ENCODE measurements at regions not wholly inside any gene's neighbourhood (a gene's known extent, or its start where the extent isn't known, plus 50 kb on each side); places are given as distances from the start of the nearest gene placed in this dataset.

DNA sequence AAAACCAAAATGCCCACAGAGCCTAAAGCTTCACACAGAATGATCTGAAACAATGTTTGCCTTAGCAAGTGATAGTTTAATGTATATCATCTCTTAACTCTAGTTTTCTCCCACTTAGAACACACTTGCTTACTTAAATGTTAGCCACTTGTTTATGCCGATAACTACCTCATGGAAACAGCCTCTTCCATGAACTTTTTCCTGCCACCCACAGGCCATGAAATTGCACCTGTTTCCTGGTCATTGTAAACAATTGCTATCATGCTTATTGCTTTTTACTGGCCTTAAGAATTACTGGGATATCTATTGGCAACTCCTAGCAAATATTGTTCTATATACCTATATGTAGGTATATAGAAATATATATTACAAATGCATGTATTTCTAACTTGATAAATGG, 231.1 kb downstream of the HDGFL1 start:
- TF ChIP-seq ZNF501 (tag by site-specific recombination; IDR thresholded peaks at IDR 0.05): no peak
- TF ChIP-seq ZNF274 (IDR thresholded peaks at IDR 0.05; ENCODE audit: low read length): no peak
- no peak for TF ChIP-seq ZNF274 (tag by site-specific recombination; IDR thresholded peaks at IDR 0.05; ENCODE audit: borderline replicate concordance)
- TF ChIP-seq, protein P1, sequence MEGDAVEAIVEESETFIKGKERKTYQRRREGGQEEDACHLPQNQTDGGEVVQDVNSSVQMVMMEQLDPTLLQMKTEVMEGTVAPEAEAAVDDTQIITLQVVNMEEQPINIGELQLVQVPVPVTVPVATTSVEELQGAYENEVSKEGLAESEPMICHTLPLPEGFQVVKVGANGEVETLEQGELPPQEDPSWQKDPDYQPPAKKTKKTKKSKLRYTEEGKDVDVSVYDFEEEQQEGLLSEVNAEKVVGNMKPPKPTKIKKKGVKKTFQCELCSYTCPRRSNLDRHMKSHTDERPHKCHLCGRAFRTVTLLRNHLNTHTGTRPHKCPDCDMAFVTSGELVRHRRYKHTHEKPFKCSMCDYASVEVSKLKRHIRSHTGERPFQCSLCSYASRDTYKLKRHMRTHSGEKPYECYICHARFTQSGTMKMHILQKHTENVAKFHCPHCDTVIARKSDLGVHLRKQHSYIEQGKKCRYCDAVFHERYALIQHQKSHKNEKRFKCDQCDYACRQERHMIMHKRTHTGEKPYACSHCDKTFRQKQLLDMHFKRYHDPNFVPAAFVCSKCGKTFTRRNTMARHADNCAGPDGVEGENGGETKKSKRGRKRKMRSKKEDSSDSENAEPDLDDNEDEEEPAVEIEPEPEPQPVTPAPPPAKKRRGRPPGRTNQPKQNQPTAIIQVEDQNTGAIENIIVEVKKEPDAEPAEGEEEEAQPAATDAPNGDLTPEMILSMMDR (tag by site-specific recombination; IDR thresholded peaks at IDR 0.05): no peak
- no peak for TF ChIP-seq ZNF558 (tag by site-specific recombination; IDR thresholded peaks at IDR 0.05)
- TF ChIP-seq, protein P2, sequence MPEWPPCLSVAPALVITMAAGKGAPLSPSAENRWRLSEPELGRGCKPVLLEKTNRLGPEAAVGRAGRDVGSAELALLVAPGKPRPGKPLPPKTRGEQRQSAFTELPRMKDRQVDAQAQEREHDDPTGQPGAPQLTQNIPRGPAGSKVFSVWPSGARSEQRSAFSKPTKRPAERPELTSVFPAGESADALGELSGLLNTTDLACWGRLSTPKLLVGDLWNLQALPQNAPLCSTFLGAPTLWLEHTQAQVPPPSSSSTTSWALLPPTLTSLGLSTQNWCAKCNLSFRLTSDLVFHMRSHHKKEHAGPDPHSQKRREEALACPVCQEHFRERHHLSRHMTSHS (tag by site-specific recombination; IDR thresholded peaks at IDR 0.05): no peak
- TF ChIP-seq ZNF768 (tag by site-specific recombination; IDR thresholded peaks at IDR 0.05): no peak
- no peak for TF ChIP-seq ZNF747 (tag by site-specific recombination; IDR thresholded peaks at IDR 0.05)
- no peak for TF ChIP-seq ZNF423 (tag by site-specific recombination; IDR thresholded peaks at IDR 0.05)
- TF ChIP-seq, protein P3, sequence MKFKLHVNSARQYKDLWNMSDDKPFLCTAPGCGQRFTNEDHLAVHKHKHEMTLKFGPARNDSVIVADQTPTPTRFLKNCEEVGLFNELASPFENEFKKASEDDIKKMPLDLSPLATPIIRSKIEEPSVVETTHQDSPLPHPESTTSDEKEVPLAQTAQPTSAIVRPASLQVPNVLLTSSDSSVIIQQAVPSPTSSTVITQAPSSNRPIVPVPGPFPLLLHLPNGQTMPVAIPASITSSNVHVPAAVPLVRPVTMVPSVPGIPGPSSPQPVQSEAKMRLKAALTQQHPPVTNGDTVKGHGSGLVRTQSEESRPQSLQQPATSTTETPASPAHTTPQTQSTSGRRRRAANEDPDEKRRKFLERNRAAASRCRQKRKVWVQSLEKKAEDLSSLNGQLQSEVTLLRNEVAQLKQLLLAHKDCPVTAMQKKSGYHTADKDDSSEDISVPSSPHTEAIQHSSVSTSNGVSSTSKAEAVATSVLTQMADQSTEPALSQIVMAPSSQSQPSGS (tag by site-specific recombination; IDR thresholded peaks at IDR 0.05; ENCODE audit: low read depth): no peak
